Stimulated activated CD8-positive, alpha-beta memory T cell treated with anti-CD3 and anti-CD28 coated beads, Interleukin-4, amount 100 ng/mL, for 24 hours (primary cell): ENCODE measurements at regions not wholly inside any gene's neighbourhood (a gene's known extent, or its start where the extent isn't known, plus 50 kb on each side); places are given as distances from the start of the nearest gene placed in this dataset.
"Not testable (repeated sequence)": the region's sequence is repeated elsewhere in the genome, so short reads cannot be mapped to it uniquely, and the experiment has no call there.

ENCODE experiments used
- DNase-seq: peaks from one replicate; pipeline ENCODE4 v3.0.0-alpha.2; 2020; ENCODE audit warnings: low read depth

DNA sequence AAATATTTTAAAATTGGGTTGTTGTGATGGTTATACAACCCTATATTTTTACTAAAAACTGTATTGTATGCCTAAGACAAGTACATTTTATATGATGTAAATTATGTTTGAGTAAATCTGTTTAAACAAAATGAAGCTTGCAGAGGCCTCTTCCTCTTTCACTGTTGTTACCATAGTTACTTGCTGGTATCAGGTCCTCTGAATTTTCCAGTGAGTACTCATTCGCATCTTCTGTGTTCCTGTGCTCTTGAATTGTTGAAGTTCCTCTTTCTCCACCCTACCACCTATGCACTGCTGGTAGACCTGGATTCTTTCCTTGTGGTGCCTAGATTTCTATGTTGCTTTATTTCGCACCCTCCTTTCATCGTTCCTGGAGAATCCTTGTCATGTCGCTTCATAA, 938.5 kb upstream of the ACO1 start:
- no peak for DNase-seq

DNA sequence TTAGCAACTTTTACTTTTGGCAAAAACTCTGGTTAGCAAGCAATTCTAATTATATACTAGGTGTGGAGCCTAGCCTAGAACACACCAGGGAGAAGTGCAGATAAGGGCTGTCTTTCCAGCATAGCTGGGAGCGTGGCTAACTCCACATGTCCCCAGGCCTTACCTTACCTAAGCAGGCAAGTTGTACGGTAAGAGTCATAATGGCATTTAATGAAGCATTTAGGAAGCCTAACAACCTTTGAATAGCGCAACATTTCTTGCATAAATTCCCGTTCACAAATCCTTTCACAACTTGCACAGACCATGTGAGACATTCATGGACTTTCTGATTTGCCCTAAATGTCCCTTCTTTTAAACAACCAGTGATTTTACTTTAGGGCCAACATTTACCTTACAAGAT, 917.4 kb upstream of the ACO1 start:
- no peak for DNase-seq

DNA sequence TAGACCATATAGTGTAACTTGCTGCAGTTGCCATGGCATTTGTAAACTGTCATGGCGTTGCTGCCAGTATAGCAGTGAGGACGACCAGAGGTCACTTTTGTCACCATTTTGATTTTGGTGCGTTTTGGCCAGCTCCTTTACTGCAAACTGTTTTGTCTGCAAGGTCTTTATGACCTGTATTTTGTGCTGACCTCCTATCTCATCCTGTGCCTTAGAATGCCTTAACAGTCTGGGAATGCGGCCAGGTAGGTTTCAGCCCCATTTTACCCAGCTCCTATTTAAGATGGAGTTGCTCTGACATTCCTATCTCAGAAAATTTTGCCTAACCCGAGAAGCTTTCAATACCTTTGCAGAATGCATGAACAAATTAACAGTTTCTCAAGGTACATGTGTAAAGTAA, 914.4 kb upstream of the ACO1 start:
- DNase-seq: no peak

DNA sequence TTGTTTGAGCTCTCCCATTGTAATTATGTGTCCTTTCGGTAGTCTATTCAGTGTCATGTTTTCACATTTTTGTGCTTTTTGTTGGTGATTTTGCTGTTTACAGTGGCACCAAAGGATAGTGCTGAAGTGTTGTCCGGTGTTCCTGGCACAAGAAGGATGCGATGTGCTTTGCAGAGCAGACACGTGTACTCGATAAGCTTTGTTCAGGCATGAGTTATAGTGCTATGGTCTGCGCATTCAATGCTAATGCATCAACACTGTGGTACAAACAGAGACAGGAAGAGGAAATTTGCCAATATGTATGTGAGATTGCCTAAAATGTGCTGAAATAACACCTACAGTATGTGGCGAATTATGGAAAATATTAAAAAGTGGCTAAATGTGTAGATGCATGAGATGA, 913.4 kb upstream of the ACO1 start:
- DNase-seq: no peak

DNA sequence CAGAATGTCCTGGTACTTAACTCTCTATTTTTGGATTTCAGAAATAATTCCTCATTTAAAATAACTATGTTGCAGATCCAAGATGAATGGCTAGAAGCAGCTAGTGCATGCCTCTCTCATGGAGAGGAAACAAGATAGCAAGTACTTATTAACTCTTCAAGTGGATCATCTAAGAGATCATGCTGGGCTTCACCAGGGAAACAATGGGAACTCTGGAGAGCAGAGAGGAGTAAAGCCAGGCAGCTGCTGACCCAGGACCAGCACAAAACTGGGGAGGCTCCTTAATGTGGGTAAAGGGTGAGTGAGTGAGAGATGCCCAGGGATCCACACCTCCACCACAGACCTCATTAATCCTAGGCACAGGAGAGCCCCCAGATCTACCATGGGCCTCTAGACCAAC, 897.8 kb upstream of the ACO1 start:
- DNase-seq: no peak

DNA sequence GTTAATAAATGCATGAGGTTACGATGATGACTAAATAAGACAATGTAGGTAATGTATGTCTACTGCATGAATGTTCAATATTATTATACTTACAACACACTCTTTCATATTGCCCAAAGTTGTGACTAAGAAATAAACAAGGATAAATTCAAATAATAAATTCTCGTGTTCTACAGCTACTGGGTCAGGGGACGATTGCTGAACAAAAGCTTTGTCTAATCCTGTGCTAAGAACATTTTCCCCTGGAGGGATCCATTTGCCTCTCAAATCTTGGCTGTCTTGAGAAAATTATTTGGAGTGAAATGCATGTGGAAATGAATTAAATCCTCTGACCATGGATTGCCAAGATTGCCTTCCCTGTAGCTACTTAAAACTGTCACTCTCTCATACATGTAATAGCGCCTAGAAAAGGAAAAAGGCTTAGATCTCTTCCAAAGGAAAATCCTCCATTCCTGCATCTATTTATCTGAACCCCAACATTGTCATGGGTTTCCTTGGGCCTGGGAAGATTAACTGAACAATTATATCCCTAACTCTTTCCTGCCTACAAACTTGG, 893.8 kb upstream of the ACO1 start:
- no peak for DNase-seq

DNA sequence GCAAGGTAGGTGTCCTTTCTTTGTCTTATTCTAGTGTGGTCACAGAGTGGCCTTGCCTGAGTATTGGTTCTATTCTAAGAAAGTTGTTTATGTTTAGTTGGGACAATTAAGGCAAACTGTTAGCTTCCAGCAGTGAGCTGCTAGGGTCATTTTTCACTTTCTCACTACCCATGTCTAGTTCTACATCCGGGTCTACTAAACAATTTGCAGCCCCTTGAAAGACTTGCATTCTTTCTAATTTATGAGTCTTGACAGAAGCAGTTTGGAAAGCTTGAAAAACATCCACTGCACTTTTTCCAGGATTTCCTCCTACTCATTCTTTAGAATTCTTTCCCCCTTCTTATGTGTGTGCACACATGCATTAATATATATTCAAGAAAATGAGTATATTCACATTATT, 892.2 kb upstream of the ACO1 start:
- no peak for DNase-seq

DNA sequence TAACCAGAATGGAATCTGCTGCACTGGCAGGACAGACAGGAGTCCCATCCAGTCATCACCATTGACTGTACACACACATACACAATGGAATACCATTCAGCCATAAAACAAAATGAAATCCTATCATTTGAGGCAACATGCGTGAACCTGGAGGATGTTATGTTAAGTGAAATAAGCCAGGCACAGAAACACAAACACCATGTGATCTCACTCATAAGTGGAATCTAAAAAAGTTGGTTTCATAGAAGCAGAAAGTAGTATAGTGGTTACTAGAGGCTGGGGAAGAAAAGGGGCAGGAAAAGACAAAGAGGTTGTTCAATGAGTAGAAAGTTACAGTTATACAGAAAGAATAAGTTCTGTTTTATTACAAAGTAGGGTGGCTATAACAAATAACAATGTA, 884.0 kb upstream of the ACO1 start:
- DNase-seq: no peak

DNA sequence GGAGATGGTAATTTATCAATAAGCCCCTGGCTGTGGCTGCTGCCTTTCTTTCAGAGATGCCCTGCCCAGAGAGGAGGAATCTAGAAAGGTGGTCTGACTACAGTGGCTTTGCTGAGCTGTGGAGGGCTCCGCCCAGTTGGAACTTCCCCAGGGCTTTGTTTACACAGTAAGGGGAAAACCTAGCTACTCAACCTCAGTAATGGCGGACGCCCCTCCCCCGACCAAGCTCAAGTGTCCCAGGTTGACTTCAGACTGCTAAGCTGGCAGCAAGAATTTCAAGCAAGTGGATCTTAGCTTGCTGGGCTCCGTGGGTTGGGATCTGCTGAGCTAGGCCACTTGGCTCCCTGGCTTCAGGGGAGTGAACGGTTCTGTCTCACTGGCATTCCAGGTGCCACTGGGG, 865.4 kb upstream of the ACO1 start:
- DNase-seq: peak; percentile 1

DNA sequence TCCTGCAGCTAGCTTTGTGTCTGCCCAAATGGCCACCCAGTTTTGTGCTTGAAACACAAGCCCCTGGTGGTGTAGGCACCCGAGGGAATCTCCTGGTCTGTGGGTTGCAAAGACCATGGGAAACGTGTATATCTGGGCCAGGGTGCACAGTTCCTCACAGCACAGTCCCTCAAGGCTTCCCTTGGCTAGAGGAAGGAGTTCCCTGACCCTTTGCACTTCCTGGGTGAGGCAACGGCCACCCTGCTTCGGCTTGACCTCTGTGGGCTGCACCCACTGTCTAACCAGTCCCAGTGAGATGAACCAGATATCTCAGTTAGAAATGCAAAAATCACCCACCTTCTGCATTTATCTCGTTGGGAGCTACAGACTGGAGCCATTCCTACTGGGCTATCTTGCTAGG, 865.0 kb upstream of the ACO1 start:
- DNase-seq: no peak

DNA sequence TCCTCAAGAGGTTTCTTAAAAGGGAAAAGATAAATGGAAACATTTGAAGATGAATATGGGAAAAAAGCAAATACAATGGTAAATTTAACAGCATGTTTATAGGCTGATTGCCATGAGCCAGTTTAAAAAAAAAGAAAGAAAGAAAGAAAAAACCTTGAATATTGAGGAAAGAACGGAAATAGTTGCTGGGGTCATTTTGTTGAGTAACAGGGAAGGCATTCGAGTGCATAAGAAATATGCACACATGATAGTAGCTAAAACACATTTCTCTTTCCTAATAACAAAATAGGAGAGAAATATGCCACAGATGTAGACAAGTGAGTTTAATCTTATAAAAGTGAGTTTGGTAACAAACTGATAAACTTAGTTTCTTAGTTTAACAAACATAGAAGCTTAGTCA, 864.6 kb upstream of the ACO1 start:
- DNase-seq: no peak

DNA sequence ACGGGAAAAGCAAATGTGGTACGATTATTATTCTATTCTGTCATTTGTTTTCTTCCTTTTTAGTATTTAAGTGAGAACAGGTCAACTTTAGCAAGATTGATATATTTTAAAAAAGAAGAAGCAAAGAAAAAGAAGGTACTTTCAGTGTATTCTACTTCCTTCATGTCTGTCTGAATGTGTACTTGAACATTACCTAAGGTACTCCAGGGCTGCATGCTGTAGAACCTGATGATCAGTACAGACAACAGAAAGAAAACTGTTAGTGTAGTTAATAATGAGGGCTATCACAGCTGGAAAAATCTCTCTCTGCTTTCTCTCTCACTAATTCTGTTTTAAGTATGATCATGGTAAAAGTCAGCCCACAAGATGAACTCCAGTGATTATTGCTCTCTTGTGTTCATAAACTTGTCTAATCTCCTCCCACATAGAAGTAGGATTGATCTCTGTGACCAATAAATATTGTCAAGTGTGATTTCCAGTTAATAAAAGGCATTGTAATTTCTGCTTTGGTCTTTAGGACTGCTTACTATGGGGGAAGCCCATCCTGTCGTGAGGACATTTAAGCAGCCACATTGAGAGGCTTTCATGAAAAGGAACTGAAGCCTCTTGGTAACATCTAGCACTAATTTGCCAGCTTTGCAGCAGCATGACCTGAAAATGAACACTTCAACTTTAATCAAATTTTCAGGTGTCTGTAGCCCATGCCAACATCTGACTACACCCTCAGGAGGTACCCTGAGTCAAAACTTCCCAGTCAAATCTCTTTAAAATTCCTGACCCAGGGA, 864.0 kb upstream of the ACO1 start:
- no peak for DNase-seq

DNA sequence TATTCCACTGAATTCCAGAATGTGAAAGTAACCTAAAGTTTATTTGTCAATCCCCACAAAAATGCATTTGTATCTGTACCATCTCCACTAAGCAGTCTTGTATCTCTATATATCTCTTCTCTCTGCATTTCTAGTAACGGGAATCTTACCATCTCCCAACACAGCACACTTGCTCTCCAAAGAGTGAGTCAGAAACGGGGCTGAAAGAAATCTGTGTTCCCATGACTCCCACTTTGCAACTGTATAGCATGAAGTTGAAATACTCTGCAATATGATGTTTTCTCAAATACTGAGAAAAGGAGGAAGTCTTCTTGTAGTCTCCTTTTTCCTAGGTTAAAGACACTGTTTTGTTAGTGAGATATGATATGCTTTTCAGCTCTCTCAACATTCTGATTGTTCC, 848.8 kb upstream of the ACO1 start:
- DNase-seq: no peak

DNA sequence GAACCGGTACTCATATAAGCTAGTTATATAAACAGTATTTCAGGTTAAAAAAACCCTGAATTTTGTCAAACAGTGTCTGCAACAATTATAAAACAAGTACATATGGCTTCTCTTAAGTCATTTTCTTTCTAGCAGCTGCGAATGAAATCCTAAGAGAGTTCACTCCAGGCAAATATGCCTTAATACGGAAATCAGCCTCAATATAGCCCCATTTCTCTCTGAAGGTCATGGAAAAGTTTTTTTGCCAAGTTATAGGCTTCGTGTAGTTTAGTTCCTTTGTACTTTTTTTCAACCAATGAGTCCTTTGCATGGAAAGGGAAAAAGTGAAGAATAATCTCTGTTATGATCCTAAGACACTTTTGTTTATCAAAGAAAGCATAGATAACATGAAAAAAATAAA, 848.0 kb upstream of the ACO1 start:
- DNase-seq: no peak

DNA sequence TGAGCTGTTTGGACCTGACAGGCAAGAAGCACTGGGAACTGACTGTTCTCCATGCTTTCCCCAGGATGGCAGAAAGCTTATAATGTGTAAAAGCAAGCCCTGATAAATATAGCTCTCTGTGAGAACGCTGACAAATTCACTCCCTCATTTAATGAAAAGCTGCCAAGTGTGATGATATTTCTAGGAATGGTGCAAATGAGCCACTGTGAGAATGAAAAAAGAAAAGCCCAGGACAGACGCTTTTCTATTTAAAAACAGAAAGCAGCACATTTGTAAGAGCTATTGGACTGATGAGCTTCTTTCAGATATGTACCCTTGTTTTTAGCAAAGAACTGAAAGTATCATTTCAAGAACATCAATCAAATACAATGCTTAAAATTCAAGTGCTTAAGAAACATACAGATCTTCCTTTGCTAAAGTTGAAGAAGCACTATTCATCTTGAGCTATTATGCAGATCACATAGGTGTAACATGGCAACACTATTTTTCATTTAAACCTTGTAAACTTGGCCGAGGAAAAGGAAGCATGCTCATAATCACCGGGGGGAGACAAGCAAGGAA, 842.6 kb upstream of the ACO1 start:
- no peak for DNase-seq

DNA sequence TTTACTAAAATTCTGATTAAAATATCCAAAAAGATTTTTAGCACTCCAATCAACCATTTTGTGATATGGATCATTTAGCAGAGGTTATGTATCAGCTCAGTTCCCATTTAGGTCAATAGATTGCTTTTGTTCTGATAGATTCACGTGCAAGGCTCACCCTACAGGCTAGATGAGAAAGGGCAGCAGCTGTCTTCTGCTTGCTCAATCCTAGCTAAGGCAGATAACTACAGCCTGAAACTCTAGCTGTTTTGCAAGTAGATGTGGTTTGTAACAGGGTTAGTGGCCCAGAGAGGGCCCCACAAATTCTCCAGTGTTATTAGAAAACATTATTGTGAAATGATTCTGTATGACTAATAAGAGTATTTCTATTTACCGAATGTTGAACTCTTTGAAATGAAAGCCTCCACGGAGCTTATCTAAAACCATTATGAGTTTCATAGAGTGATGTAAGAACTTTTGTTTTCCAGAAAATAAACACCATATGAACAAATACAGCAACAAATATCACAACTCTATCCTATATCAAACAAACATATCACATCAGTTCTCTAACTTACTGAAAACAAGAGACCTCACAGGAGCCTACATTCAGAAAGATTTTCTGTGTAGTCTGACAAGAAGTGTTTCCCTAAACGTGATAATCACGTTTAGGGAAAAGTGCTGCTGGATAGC, 841.9 kb upstream of the ACO1 start:
- DNase-seq: no peak

DNA sequence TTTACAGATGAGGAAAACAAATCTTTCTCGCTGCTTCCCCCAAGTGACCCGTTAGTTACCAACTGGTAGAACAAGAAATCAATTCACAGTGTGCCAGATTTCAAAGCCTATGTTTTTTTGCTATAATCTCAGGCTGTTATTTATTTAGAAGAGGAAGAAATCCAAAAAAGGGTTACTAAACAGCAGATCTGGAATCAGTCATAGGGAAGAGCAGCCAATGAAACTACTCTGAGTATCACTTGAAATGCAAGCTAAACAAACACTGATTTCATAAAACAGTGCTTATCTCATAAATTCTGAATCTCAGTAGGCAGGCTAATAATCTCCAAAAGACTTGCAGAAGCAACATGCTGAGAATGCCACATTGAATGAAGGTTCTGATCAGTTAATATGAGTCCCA, 829.5 kb upstream of the ACO1 start:
- DNase-seq: no peak

DNA sequence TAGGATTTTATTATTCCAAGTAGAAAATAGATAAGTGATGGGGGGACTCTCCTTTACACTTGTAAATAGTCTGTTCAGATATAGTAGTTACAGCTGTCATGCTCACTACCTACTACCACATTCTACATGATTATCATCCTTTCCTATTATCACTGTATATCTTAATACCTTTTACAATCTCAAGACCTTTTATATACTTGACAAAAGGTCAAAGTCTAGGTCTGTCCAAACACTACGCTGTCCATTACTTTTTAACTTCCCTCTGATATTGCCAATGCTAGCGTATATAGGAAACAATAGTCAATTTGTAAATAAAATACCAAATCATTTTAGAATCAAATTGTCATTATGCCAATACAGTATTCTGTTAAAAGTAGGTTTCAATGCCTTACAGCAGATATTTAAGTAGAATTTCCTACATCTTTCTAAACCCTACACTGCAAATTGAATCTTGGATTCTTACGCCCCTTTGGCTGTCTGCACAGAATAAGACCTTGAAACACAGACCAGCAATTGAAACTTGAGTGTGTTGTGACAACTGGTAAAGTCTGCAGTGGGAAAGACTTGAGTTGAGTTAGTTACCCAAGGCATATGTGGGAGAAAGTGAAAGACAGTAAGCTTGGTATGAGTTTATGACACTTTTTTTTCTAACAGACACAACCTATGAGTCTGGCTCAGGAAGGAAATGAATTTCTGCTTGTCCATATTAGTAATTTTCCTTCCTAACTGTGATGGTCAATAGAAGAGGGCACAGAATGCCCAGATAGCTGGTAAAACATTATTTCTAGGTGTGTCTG, 827.6 kb upstream of the ACO1 start:
- DNase-seq: no peak

DNA sequence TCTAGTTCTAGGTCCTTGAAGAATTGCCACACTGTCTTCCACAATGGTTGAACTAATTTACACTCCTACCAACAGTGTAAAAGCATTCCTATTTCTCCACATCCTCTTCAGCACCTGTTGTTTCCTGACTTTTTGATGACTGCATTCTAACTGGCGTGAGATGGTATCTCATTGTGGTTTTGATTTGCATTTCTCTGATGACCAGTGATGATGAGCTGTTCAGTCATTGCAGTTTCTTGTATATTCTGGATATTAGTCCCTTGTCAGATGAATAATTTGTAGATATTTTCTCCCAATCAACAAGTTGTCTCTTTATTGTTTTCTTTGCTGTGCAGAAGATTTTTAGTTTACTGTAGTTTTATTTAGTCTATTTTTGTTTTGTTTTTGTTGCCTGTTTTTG, 812.3 kb upstream of the ACO1 start:
- DNase-seq: not testable (repeated sequence)

DNA sequence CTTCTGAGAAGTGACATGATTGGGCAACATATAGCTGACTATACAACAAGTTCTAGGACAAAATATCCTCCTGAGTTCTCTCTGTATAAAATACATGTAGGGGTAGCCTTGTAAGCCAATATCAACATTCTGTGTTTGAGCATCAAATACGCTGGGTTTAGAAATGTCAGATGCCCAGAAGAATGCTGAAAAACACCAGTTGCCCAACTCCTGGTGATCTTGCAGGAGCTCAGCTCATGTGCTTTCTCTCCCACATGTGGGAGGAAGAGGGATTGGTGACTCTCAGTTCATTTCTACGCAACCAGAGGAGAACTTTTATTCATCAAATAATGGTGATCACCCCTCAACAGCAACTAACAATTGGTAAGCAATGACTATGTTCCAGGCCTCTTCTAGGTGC, 810.9 kb upstream of the ACO1 start:
- DNase-seq: no peak

DNA sequence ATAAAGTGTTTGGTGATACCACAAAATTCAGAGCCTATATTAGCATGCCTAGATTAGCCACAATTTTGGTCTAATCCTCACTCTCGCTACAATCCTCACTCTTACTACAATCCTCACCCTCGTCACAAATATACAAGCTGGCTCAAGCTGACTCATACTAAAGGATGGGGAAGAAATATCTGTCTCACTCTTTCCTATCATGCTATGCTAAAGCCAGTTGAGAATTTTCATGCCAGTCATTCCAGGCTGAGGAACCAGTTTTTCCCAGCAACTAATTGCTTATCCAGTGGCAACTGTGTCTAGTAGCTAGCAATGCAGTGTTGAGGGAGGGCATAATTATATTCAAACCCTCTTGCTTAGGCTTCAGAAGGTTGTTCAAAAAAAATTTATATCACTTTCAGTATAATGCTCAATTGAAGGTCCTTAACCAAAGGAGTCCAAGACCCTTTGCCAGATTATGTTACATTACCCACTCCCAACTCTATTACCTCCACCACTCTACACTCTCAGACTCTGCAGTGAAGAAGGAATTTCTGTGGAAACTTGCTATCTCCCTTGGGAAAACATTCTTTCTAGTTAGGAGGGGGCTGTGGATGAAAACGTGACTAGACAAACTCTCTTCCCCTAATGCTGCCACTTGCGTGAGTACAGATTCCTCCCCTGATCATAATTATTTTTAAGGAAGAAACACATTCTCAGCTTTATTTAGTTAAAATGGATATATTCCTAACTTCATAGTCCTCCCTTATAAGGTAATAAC, 810.3 kb upstream of the ACO1 start:
- DNase-seq: no peak

DNA sequence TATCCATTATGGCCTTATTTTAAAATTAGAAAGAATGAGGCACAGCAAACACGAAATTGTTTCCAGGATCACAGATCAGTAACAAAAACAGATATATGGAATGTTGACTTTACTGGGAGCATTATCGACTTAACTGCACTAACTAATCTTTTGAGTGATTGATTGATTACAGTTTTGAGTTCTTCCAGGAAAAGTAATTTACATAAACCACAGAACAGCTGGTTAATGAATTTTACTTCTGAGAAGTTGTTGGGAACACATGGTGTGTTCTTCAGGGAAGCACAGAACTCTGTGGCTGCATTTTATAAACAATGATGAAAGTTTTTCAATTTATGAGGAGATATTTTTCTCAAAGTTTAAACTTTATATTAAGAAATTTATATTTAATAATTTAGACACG, 802.4 kb upstream of the ACO1 start:
- DNase-seq: no peak
